ENCODE measurements at regions not wholly inside any gene's neighbourhood (a gene's known extent, or its start where the extent isn't known, plus 50 kb on each side); places are given as distances from the start of the nearest gene placed in this dataset.

DNA sequence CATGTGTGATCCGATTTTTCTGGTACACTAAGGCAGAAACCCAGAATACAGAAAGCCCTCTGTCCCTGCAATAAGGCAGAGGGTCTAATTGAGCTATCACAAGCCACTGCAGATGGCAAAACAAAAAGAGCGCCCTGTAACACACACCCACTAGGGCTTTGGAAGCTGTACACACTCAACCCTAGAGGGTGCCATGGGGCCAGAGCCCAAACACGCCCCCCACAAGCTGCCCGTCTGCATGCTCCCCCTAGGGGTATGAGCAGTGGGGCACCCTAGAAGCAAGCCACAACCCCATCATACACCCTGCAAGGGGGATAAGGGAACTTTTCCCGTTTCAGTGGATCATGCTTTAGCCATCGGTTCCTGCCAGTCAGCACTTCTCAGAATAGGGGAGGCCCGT, 62.2 kb upstream of the PDE10A start:
- BruUV-seq (replicated peaks): no TSS peak
- no peak overlapping the region for H2AFZ ChIP-seq (ENCODE audit: low read length)
- H3K9me3 ChIP-seq (ENCODE audit: low read length): no peaks in the 10 kb centered on the region
- no peak overlapping the region for H3K9ac ChIP-seq (ENCODE audit: insufficient read depth, low read depth, low read length)
- no peaks in the 10 kb centered on the region for H3K79me2 ChIP-seq (ENCODE audit: insufficient read depth, low read length)
- TF ChIP-seq MAFK (conservative IDR thresholded peaks at IDR 0.05 in 1 of 2, IDR thresholded peaks at IDR 0.05 in 1 of 2; ENCODE audit: low read length in 2 of 2): peak; percentile 40 to 46; a peak in 3 of 4 replicates
- TF ChIP-seq NR3C1 (CRISPR knock-in tag; IDR thresholded peaks at IDR 0.05): no peak
- TF ChIP-seq MAFF (IDR thresholded peaks at IDR 0.05; ENCODE audit: low read depth, low read length): 0 out of 2 replicates have a peak, but pooled peaks have one; percentile 41
- H3K4me2 ChIP-seq (ENCODE audit: low read depth, low read length): no peak overlapping the region
- ChIA-PET CTCF (ENCODE audit: low intra/inter-chr PET ratio, low total read pairs) (no interaction called here), POLR2A (no interaction called here)
- intact Hi-C loops (cut with micrococcal nuclease; ENCODE audit: unreplicated experiment): no loop called here
- ATAC-seq: peak; percentile 87
- no peaks in the 10 kb centered on the region for H4K20me1 ChIP-seq (ENCODE audit: insufficient read depth, low read length)
- H3K36me3 ChIP-seq (replicated peaks in 1 of 2; ENCODE audit: control insufficient read depth in 1 of 2, insufficient read depth in 2 of 2, low read length in 2 of 2): no peaks in the 10 kb centered on the region
- DNase-seq (ENCODE audit: low spot score): no peak
- FAIRE-seq: no peak
- WGBS (ENCODE audit: low lambda C conversion rate): 18% methylated on average over 7 of the region's 7 CpGs
- H3K4me1 ChIP-seq (ENCODE audit: insufficient read depth, low read length): no peaks in the 10 kb centered on the region
- in situ Hi-C loops (cut with HindIII; ENCODE audit: extremely low pct_ligation_motif_present, low pct_unique_long_range_greater_than_20kb): no loop called here
- peaks cover 4 to 27% of the 10 kb centered on the region in 2 experiments; a peak in 4 of 5 replicates for H3K27me3 ChIP-seq (ENCODE audit: control insufficient read depth in 1 of 2, insufficient read depth in 2 of 2, low read length in 2 of 2)
- no peak overlapping the region for H3K27ac ChIP-seq (ENCODE audit: extremely low read length, insufficient read depth, low read length)
- no peak overlapping the region for H3K4me3 ChIP-seq (replicated peaks in 1 of 3; ENCODE audit: insufficient read depth in 1 of 3, low read depth in 2 of 3, low read length in 3 of 3)

DNA sequence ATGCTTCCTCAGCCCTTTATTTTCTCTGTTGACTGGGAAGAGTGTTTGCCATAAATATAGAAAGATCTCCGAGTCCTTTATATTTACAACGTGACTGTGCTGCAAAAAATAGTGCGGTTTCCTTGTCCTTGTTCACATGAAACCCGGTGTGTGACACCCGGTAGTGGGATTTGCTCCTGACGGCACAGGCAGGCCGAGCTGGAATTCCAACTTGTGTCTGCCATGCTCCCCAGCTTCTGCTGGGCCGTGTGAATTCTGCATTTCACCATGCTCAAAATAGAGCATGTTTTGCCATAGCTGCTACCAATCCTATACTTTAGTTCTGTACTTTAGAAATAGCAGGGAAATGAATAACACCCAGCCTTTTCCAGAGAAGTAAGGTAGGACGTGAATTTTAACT, 60.3 kb upstream of the PDE10A start:
- in situ Hi-C loops (cut with HindIII; ENCODE audit: extremely low pct_ligation_motif_present, low pct_unique_long_range_greater_than_20kb): no loop called here
- H4K20me1 ChIP-seq (ENCODE audit: insufficient read depth, low read length): no peaks in the 10 kb centered on the region

More for the DNA sequence above, 60.3 kb upstream of the PDE10A start:
- Histone ChIP-seq H3K4me2 (ENCODE audit: low read depth, low read length) (no peak overlapping the region), H3K79me2 (ENCODE audit: insufficient read depth, low read length) (no peaks in the 10 kb centered on the region), H3K27me3 (ENCODE audit: control insufficient read depth in 1 of 2, insufficient read depth in 2 of 2, low read length in 2 of 2) (peaks cover 4 to 38% of the 10 kb centered on the region in 2 experiments), H3K4me3 (replicated peaks in 1 of 3; ENCODE audit: insufficient read depth in 1 of 3, low read depth in 2 of 3, low read length in 3 of 3) (no peak overlapping the region), H2AFZ (ENCODE audit: low read length) (no peak overlapping the region), H3K27ac (ENCODE audit: extremely low read length, insufficient read depth, low read length) (no peak overlapping the region), H3K4me1 (ENCODE audit: insufficient read depth, low read length) (no peaks in the 10 kb centered on the region), H3K9ac (ENCODE audit: insufficient read depth, low read depth, low read length) (no peak overlapping the region), H3K36me3 (replicated peaks in 1 of 2; ENCODE audit: control insufficient read depth in 1 of 2, insufficient read depth in 2 of 2, low read length in 2 of 2) (no peaks in the 10 kb centered on the region), H3K9me3 (ENCODE audit: low read length) (no peaks in the 10 kb centered on the region)
- CTCF ChIA-PET (ENCODE audit: low intra/inter-chr PET ratio, low total read pairs): no interaction called here
- TF ChIP-seq U2AF2 (IDR thresholded peaks at IDR 0.05; ENCODE audit: low read depth, low read length): no peak
- DNase-seq (ENCODE audit: low spot score) (no peak), ATAC-seq (no peak), FAIRE-seq (no peak)
- POLR2A ChIA-PET: no interaction called here
- WGBS (ENCODE audit: low lambda C conversion rate): 11% methylated on average over 9 of the region's 9 CpGs
- intact Hi-C loops (cut with micrococcal nuclease; ENCODE audit: unreplicated experiment): no loop called here
- BruUV-seq (replicated peaks): no TSS peak
